ENCODE measurements at regions not wholly inside any gene's neighbourhood (a gene's known extent, or its start where the extent isn't known, plus 50 kb on each side); places are given as distances from the start of the nearest gene placed in this dataset.
"Not testable (repeated sequence)": the region's sequence is repeated elsewhere in the genome, so short reads cannot be mapped to it uniquely, and the experiment has no call there.

DNA sequence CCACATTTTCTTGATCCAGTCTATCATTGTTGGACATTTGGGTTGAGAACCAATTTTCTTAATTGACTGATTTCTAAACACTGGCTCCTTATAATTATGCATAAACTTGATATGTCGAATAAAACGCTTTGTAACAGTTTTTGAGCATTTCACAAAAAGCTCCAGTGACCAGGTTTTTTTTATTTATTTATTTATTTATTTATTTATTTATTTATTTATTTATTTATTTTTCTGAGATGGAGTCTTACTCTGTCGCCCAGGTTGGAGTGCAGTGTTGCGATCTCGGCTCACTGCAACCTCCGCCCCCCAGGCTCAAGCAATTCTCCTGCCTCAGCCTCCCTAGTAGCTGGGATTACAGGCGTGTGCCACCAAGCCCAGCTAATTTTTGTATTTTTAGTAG is 71.4 kb downstream of the LHX9 start:
- TF ChIP-seq, protein P1, sequence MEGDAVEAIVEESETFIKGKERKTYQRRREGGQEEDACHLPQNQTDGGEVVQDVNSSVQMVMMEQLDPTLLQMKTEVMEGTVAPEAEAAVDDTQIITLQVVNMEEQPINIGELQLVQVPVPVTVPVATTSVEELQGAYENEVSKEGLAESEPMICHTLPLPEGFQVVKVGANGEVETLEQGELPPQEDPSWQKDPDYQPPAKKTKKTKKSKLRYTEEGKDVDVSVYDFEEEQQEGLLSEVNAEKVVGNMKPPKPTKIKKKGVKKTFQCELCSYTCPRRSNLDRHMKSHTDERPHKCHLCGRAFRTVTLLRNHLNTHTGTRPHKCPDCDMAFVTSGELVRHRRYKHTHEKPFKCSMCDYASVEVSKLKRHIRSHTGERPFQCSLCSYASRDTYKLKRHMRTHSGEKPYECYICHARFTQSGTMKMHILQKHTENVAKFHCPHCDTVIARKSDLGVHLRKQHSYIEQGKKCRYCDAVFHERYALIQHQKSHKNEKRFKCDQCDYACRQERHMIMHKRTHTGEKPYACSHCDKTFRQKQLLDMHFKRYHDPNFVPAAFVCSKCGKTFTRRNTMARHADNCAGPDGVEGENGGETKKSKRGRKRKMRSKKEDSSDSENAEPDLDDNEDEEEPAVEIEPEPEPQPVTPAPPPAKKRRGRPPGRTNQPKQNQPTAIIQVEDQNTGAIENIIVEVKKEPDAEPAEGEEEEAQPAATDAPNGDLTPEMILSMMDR (conservative IDR thresholded peaks at IDR 0.05 in 1 of 2, IDR thresholded peaks at IDR 0.05 in 1 of 2; ENCODE audit: low read depth in 1 of 2, low read length in 2 of 2) = not testable (repeated sequence)
- TF ChIP-seq EZH2 (IDR thresholded peaks at IDR 0.05; ENCODE audit: low read length, missing control alignments) = not testable (repeated sequence)

Measured in fibroblast of lung (primary cell).